ENCODE measurements at regions not wholly inside any gene's neighbourhood (a gene's known extent, or its start where the extent isn't known, plus 50 kb on each side); places are given as distances from the start of the nearest gene placed in this dataset.
"Not testable (repeated sequence)": the region's sequence is repeated elsewhere in the genome, so short reads cannot be mapped to it uniquely, and the experiment has no call there.

DNA sequence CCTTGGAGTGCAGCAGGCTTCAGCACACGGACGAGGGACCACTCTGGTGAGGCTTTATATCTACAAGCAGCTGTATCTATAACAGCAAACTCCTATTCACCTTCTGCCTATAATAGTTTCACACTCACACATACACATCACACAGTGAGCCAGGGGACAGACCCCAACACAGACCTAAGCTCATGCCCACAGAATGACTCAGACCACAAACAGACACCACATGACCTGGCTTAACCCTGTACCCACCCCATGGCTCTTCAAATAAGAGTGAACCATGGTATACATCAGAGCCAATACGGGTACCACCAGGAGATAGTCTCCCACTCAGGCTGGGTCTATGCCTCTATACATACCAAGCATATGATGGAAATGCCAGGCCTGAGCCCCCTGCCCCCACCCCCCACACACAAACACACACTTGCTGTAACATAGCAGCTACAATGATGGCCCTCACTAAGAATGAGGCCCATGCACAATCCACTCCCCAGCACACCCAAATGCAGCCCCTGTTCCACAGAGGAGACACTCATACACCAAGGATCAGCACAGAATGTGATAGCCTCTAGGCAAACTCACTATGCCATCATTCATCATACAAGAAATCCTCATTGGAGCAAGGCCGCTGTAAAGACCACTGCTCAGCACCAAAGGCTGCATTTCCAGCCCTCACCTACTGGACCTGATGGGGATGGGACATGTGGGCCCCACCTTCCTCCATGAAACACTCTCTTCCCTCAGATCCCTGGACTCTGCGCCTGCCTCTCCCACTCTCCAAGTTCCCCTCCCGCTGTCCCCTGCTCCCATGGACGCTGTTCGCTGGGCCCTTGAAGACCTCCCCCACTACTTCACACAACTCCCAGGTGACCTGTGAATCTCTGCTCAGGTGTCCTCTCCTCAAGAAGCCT, 62.1 kb upstream of the XIAP start:
- Histone ChIP-seq H3K14ac (ENCODE audit: insufficient read depth, low read length) (no peak overlapping the region), H3T11ph (ENCODE audit: low read length) (no peak overlapping the region), H3K4ac (ENCODE audit: low read depth, low read length) (no peak overlapping the region), H2AK5ac (ENCODE audit: insufficient read length, low read length) (no peak overlapping the region), H3K79me1 (ENCODE audit: insufficient read depth, low read depth, low read length, poor library complexity, severe bottlenecking) (no peaks in the 10 kb centered on the region), H2AFZ (ENCODE audit: low read length) (no peak overlapping the region), H2BK20ac (ENCODE audit: low read depth, low read length, poor library complexity, severe bottlenecking) (no peak overlapping the region), H4K8ac (replicated peaks; ENCODE audit: insufficient read length, low read depth, low read length) (no peak overlapping the region), H2BK12ac (ENCODE audit: insufficient read length, low read depth, low read length) (no peak overlapping the region), H3K27me3 (ENCODE audit: insufficient read depth, low read length) (no peaks in the 10 kb centered on the region), H3K23me2 (ENCODE audit: insufficient read length, low read depth, low read length, poor library complexity, severe bottlenecking) (no peaks in the 10 kb centered on the region), H3K79me2 (ENCODE audit: insufficient read depth, low read length) (no peaks in the 10 kb centered on the region), H2BK15ac (ENCODE audit: low read depth, low read length) (no peak overlapping the region), H3K9me3 (ENCODE audit: control insufficient read depth, low read depth, low read length) (peaks cover 33% of the 10 kb centered on the region), H3K23ac (ENCODE audit: insufficient read length, low read depth, low read length) (no peak overlapping the region), H3K9ac (ENCODE audit: extremely low read depth, insufficient read length, low read length) (no peak overlapping the region), H3K27ac (ENCODE audit: insufficient read length, low read depth, low read length) (no peak overlapping the region), H3K4me1 (ENCODE audit: insufficient read depth, low read length) (no peaks in the 10 kb centered on the region), H3K18ac (ENCODE audit: insufficient read length, low read depth, low read length) (no peak overlapping the region), H3K56ac (ENCODE audit: insufficient read length, low read depth, low read length) (no peak overlapping the region), H2BK5ac (ENCODE audit: insufficient read length, low read length) (no peak overlapping the region), H2BK120ac (ENCODE audit: low read depth, low read length, poor library complexity, severe bottlenecking) (no peak overlapping the region), H4K20me1 (ENCODE audit: control insufficient read depth, insufficient read depth, insufficient read length) (no peaks in the 10 kb centered on the region), H3K4me2 (ENCODE audit: insufficient read depth, insufficient read length, low read length) (no peak overlapping the region), H4K91ac (ENCODE audit: insufficient read length, low read depth, low read length) (no peak overlapping the region), H4K5ac (ENCODE audit: insufficient read length, low read depth, low read length) (no peak overlapping the region)
- no peak for TF ChIP-seq CTCF (conservative IDR thresholded peaks at IDR 0.05)
- Mint-ChIP-seq H3K4me3 (no peak overlapping the region; a peak in 1 of 5 replicates), H3K27me3 (ENCODE audit: low read depth) (peaks cover 2% of the 10 kb centered on the region; the same call in 1 of the 2 replicates), H3K36me3 (ENCODE audit: insufficient read depth in 1 of 3, low read depth in 3 of 3) (peaks cover 0 to 3% (median 0%) of the 10 kb centered on the region in 3 experiments; a peak in 2 of 7 replicates), H3K4me1 (no peaks in the 10 kb centered on the region), H3K27ac (no peak overlapping the region), H3K9me3 (peaks cover 16 to 56% of the 10 kb centered on the region in 2 experiments)
- WGBS (ENCODE audit: extremely low coverage, insufficient read length, low lambda C conversion rate) = no CpG with 5 or more reads among the region's 8 CpGs
- no peak for DNase-seq

DNA sequence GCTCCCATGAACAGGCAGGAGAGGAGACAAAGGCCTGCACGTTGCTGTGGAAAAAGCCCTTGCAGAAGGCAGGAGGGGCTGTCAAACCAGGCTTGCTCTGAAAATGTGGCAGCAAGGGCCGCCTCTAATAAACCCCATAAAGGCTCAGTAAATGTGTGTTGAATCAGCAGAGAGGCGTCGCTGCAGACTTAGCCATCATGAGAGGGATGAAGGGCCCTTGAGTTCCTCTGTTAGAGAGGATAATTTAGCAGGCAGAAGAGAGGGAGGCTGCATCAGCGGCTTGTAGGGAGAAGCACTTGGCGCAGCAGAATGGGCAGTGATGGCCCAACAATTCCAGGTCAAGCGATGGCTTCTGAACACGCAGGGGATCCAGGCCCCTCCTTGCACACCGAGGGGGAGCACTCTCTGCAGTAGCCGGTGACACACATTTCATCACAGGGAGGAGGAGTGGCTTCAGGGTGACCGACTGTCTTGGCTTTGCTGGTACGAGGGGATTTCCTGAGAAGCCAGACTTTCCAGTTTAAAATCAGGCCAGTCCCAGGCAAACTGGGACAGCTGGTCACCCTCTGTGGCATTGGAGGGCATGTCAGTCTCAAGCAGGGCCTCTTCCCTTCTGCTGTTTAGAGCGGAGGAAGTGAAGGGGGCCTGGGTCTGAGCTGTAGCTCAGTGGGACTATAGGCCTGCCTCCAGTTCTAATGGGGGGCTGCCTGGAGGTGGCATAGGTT, 61.0 kb upstream of the XIAP start:
- peaks cover 16 to 53% of the 10 kb centered on the region in 2 experiments for H3K9me3 Mint-ChIP-seq
- H3T11ph ChIP-seq (ENCODE audit: low read length); H3K4ac ChIP-seq (ENCODE audit: low read depth, low read length); H3K79me2 ChIP-seq (ENCODE audit: insufficient read depth, low read length); H3K79me1 ChIP-seq (ENCODE audit: insufficient read depth, low read depth, low read length, poor library complexity, severe bottlenecking); H4K91ac ChIP-seq (ENCODE audit: insufficient read length, low read depth, low read length); H3K27ac Mint-ChIP-seq; H2AFZ ChIP-seq (ENCODE audit: low read length); H3K23me2 ChIP-seq (ENCODE audit: insufficient read length, low read depth, low read length, poor library complexity, severe bottlenecking); H3K4me1 Mint-ChIP-seq; H3K4me3 Mint-ChIP-seq; H3K27ac ChIP-seq (ENCODE audit: insufficient read length, low read depth, low read length); H2BK5ac ChIP-seq (ENCODE audit: insufficient read length, low read length); H3K27me3 ChIP-seq (ENCODE audit: insufficient read depth, low read length); H3K18ac ChIP-seq (ENCODE audit: insufficient read length, low read depth, low read length); H3K23ac ChIP-seq (ENCODE audit: insufficient read length, low read depth, low read length); H2BK15ac ChIP-seq (ENCODE audit: low read depth, low read length); H2BK120ac ChIP-seq (ENCODE audit: low read depth, low read length, poor library complexity, severe bottlenecking); H4K8ac ChIP-seq (replicated peaks; ENCODE audit: insufficient read length, low read depth, low read length); H3K4me2 ChIP-seq (ENCODE audit: insufficient read depth, insufficient read length, low read length); H4K20me1 ChIP-seq (ENCODE audit: control insufficient read depth, insufficient read depth, insufficient read length); H3K14ac ChIP-seq (ENCODE audit: insufficient read depth, low read length); H3K36me3 Mint-ChIP-seq (ENCODE audit: insufficient read depth in 1 of 3, low read depth in 3 of 3); H2BK12ac ChIP-seq (ENCODE audit: insufficient read length, low read depth, low read length); H3K9ac ChIP-seq (ENCODE audit: extremely low read depth, insufficient read length, low read length); H2BK20ac ChIP-seq (ENCODE audit: low read depth, low read length, poor library complexity, severe bottlenecking); H3K4me1 ChIP-seq (ENCODE audit: insufficient read depth, low read length); DNase-seq; H2AK5ac ChIP-seq (ENCODE audit: insufficient read length, low read length); H4K5ac ChIP-seq (ENCODE audit: insufficient read length, low read depth, low read length); H3K27me3 Mint-ChIP-seq (ENCODE audit: low read depth); H3K56ac ChIP-seq (ENCODE audit: insufficient read length, low read depth, low read length): not testable (repeated sequence)
- H3K9me3 ChIP-seq (ENCODE audit: control insufficient read depth, low read depth, low read length) = peaks cover 22% of the 10 kb centered on the region
- no CpG with 5 or more reads among the region's 13 CpGs for WGBS (ENCODE audit: extremely low coverage, insufficient read length, low lambda C conversion rate)
